ENCODE measurements at regions not wholly inside any gene's neighbourhood (a gene's known extent, or its start where the extent isn't known, plus 50 kb on each side); places are given as distances from the start of the nearest gene placed in this dataset.

- DNase-seq (ENCODE audit: low read depth in 2 of 2), result no peak
Observed at GRCh38 chr17:72407931-72408330, 287.1 kb downstream of the SOX9 start.

- no peak for DNase-seq (ENCODE audit: low read depth in 2 of 2)
Observed at GRCh38 chr17:72408641-72409040, 287.8 kb downstream of the SOX9 start.

- DNase-seq (ENCODE audit: low read depth in 2 of 2), result no peak
Observed at GRCh38 chr17:72409405-72410002, 288.7 kb downstream of the SOX9 start.

- DNase-seq (ENCODE audit: low read depth in 2 of 2), result no peak
Observed at GRCh38 chr17:72411124-72411563, 290.3 kb downstream of the SOX9 start.

GRCh38 chr17:72412650-72413076 lies 291.8 kb downstream of the SOX9 start:
- DNase-seq (ENCODE audit: low read depth in 2 of 2), result no peak

- no peak for DNase-seq (ENCODE audit: low read depth in 2 of 2)
Observed at GRCh38 chr17:72413077-72414031, 292.5 kb downstream of the SOX9 start.

- DNase-seq (ENCODE audit: low read depth in 2 of 2), result no peak
Observed at GRCh38 chr17:72414032-72414396, 293.2 kb downstream of the SOX9 start.

GRCh38 chr17:72414967-72415853 lies 294.4 kb downstream of the SOX9 start:
- DNase-seq (ENCODE audit: low read depth in 2 of 2), result no peak

- no peak for DNase-seq (ENCODE audit: low read depth in 2 of 2)
Observed at GRCh38 chr17:72416054-72416675, 295.3 kb downstream of the SOX9 start.

- no peak for DNase-seq (ENCODE audit: low read depth in 2 of 2)
Observed at GRCh38 chr17:72416905-72417304, 296.1 kb downstream of the SOX9 start.

GRCh38 chr17:72417627-72418026 lies 296.8 kb downstream of the SOX9 start:
- no peak for DNase-seq (ENCODE audit: low read depth in 2 of 2)

GRCh38 chr17:72419866-72420774 lies 299.3 kb downstream of the SOX9 start:
- DNase-seq (ENCODE audit: low read depth in 2 of 2), result no peak

- DNase-seq (ENCODE audit: low read depth in 2 of 2), result no peak
Observed at GRCh38 chr17:72420775-72421127, 299.9 kb downstream of the SOX9 start.

- no peak for DNase-seq (ENCODE audit: low read depth in 2 of 2)
Observed at GRCh38 chr17:72421128-72422092, 300.6 kb downstream of the SOX9 start.

- DNase-seq (ENCODE audit: low read depth in 2 of 2), result no peak
Observed at GRCh38 chr17:72422204-72422504, 301.3 kb downstream of the SOX9 start.

- no peak for DNase-seq (ENCODE audit: low read depth in 2 of 2)
Observed at GRCh38 chr17:72422505-72423285, 301.9 kb downstream of the SOX9 start.

GRCh38 chr17:72423286-72423589 lies 302.4 kb downstream of the SOX9 start:
- DNase-seq (ENCODE audit: low read depth in 2 of 2), result no peak

GRCh38 chr17:72423718-72424117 lies 302.9 kb downstream of the SOX9 start:
- DNase-seq (ENCODE audit: low read depth in 2 of 2), result no peak

GRCh38 chr17:72424505-72425117 lies 303.8 kb downstream of the SOX9 start:
- no peak for DNase-seq (ENCODE audit: low read depth in 2 of 2)
